Forelimb muscle (tissue), 1 donor: ENCODE measurements at regions not wholly inside any gene's neighbourhood (a gene's known extent, or its start where the extent isn't known, plus 50 kb on each side); places are given as distances from the start of the nearest gene placed in this dataset.

Experiments
- DNase-seq: peaks from one replicate; pipeline ENCODE4 v3.0.0-alpha.2; 2013; ENCODE audit warnings: low read depth

DNA sequence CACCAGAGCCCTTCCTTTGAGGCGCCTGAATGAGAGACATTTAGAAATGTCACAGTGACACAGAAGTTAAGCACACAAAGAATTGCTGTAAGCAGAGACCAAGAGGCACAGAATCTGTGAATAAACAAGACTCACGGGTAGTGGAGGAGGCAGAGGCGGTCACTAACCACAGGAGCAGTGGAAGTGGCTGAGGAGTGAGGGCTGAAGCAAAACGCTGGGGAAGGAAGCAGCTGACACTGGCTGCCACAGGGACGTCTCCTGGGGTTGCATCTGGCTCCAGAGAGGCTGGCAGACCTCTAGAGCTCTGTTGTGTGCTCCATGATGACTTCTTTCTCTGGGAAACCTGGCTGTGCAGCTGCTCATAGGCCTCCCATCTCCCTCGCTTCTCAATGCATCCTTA lies 65.0 kb upstream of the SLC2A12 start:
- DNase-seq: no peak

DNA sequence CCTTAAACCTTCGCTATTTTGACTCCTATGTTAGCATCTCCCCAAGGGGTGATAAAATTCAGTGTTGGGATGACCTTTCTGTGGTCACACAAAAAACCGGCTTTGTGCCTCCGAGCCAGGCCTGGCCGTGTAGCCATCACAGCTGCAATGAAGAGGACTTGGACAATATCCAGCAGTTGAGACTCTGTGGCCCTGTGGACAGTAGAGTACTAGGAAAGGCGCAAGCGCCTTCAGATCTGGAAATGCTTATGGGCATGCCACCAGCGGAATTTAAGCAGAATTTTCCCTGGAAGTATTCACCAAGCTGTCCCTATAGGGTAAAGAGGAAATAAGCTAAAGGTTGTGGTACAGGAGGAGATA lies 63.3 kb upstream of the SLC2A12 start:
- DNase-seq: peak; percentile 22

DNA sequence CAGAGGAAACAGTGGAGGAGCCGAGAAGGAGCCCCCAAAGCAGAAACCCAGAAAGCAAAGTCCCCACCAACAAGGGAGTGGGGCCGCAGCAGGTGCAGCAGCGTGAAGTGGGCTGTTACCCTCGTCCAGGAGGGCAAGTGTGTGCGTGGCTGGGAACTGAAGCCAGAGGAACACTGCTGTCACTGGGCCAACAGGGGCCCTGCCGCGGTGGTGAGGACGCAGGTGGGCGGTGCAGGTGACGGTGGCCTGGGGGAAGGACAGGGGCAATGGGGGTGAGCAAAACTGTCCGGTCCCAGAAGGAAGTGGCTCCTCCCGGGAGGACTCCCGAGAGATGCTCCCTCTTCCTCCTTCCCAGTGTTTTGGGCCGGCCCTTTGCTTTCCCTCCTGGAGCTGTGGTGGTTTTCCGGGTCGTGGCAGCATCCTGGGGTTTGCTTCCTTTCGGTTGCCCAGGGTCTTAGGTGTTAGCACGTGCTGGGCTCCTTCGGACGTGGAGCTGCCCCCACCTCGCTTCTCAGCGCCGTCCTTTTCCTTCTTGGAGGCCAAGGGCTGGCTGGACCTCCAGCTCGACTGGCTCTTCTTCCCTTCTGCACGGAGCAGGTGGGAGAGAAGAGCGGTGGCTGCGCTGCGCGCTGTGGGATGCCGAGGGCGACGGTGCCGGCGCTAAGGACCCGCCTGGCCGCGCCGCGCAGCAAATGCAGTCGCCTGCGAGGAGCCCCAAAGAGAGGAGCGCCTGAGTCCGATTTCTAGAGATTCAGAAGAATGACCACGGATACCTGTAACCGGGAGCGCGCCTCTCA lies 62.7 kb upstream of the SLC2A12 start:
- DNase-seq: no peak

DNA sequence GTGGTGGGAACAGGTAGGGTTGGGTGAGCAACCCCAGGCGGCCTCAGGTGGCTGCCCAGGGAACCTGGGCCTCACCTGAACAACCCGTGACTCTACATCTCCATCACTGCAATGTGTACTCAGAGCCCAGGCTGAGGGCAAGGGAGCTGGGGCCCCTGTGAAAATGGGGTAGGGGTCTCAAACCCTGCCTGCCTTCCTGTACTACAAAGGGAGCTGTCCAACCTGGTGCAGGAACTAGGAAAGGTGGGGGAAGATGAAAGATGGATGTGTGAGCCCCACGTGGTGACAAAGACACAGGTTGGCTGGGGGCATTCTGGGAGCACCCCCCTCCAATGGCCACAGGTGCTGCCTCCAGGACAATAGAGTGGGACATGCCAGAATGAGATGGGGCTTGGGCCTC lies 62.1 kb upstream of the SLC2A12 start:
- no peak for DNase-seq

DNA sequence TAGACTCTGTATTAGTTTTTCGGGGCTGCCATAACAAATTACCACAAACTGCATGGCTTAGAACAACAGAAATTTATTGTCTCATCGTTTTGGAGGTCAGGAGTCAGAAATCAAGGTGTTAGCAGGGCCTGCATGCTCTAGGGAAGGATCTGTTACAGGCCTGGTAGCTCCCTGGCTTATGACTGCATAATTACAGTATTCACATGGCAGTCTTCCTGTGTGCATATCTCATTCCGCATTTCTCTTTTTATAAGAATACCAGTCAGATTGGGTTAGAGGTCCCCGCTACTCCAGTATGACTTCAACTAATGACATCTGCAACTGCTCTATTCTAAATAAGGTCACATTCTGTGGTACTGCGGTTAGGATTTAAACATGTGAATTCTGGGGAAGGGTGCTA lies 59.3 kb upstream of the SLC2A12 start:
- DNase-seq: no peak

DNA sequence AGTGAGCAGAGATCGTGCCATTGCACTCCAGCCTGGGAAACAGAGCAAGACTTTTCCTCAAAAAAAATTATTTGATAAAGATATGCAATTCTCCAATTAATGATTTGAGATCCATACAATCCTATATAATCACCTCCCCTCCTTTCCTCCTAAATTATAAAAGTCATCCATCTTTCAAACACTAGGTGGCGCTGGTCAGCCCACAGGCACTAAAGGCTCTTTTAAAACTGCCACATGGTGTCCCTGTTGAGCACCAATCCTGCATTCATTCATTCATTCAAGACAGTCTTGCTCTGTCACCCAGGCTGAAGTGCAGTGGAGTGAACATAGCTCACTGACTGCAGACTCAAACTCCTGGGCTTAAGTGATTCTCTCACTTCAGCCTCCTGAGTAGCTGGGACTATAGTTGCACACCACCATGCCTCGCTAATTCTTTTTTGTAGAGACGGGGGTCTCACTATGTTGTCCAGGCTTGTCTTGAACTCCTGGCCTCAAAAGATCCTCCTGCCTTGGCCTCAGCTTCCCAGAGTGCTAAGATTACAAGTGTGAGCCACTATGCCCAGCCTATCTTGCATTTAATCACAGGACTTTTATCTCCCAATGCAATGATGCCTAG lies 58.7 kb upstream of the SLC2A12 start:
- DNase-seq: no peak

DNA sequence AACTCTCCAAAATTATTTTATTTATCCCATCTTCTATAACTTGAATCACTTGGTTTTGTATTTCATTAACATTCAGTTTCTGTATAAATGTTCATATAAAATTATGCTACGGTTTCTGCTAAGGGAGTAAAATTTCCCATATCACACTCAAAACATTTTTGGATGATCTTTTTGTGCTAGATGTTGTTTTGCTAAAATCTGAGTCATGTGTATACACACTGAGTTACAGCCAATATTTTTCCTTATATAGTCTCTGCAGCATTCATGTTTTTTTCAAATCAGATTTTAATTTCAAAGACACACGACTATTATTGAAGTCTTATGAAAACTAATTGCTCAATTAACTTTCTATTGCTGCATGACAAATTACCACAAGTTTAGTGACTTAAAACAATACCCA lies 54.3 kb upstream of the SLC2A12 start:
- DNase-seq: no peak

DNA sequence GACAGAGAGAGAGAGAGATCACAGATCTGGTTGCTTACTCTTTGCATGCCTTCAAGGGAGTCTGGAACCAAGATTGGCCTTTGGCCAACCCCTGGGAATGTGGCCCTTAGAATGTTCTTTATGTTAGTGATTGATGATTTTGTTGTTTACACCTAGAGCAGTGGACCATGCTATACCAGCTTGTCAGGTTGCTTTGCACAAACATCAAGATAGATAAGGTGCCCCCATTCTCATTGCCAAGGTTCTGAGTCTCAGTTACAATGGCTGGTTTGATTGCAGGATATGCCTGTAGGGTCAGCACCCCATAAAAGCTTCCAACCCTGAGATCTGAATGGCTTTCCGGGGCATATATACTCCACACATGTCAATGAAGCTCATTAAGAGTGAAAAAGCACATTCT lies 53.5 kb upstream of the SLC2A12 start:
- DNase-seq: no peak

DNA sequence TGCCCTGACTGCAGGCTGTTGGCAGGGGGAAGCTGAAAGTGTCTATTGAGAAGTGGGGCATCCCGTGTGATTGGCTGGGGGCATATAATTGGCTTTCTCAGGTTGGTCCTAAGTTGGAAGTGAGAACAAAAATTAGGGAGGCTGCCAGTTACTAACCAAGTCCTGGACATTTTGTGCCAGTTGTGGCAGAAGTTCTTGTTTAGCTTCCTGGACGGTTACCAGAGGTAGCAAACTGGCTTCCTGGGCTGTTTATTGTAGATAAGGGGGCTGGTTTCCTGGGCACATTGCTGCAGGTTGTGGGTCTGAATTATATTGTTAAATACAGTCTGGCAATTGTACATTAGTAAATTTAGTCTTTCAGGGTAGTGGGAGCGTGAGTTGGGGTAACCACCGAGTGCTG lies 50.6 kb upstream of the SLC2A12 start:
- DNase-seq: no peak
